GM12878 (cell line): ENCODE measurements at regions not wholly inside any gene's neighbourhood (a gene's known extent, or its start where the extent isn't known, plus 50 kb on each side); places are given as distances from the start of the nearest gene placed in this dataset.

Experiments
- ATF3 ChIP-seq: IDR thresholded peaks from 2 replicates; pipeline ENCODE4 v1.6.1; 2011; ENCODE audit warnings: low read depth, mild to moderate bottlenecking, low read length, moderate library complexity, borderline replicate concordance; ENCODE audit errors: extremely low read depth
- CTCF ChIP-seq, 3 experiments: IDR thresholded peaks in 2 of 3; conservative IDR thresholded peaks in 1 of 3; 2 replicates each; pipeline ENCODE4 v1.5.1; 2011; ENCODE audit warnings: low read depth in 3 of 3, low read length in 3 of 3, mild to moderate bottlenecking in 3 of 3, control low read depth in 2 of 3, moderate library complexity in 2 of 3, inconsistent platforms in 1 of 3, mixed read lengths in 1 of 3; ENCODE audit not compliant: control insufficient read depth in 2 of 3, insufficient read depth in 1 of 3; ENCODE audit errors: extremely low read depth in 1 of 3
- EGR1 ChIP-seq, 2 experiments: IDR thresholded peaks; 1 replicate in 1 of 2; 2 replicates in 1 of 2; pipeline ENCODE4 v1.6.1; 2011 to 2012; ENCODE audit warnings: low read depth in 2 of 2, low read length in 2 of 2, borderline replicate concordance in 1 of 2, mild to moderate bottlenecking in 1 of 2, moderate library complexity in 1 of 2
- IRF4 ChIP-seq: IDR thresholded peaks from 2 replicates; pipeline ENCODE4 v1.6.1; 2011; ENCODE audit warnings: low read depth, low read length
- JUND ChIP-seq: IDR thresholded peaks from 2 replicates; pipeline ENCODE4 v1.6.1; 2012; ENCODE audit warnings: low read depth, mild to moderate bottlenecking, low read length, improper control_type of control experiment, moderate library complexity
- POLR2A ChIP-seq: IDR thresholded peaks from 2 replicates; pipeline ENCODE4 v1.6.1; 2011; ENCODE audit warnings: low read depth, mild to moderate bottlenecking, low read length

- TF ChIP-seq ATF3, result no peak
- TF ChIP-seq IRF4, result no peak
- no peak for TF ChIP-seq JUND
- TF ChIP-seq POLR2A, result no peak
- no peak for TF ChIP-seq CTCF (IDR thresholded peaks at IDR 0.05 in 2 of 3, conservative IDR thresholded peaks at IDR 0.05 in 1 of 3; ENCODE audit: control insufficient read depth in 2 of 3, extremely low read depth in 1 of 3, insufficient read depth in 1 of 3, low read depth in 3 of 3, low read length in 3 of 3)
- no peak for TF ChIP-seq EGR1 (IDR thresholded peaks at IDR 0.05; ENCODE audit: borderline replicate concordance in 1 of 2, low read depth in 2 of 2, low read length in 2 of 2)
These were observed 679.2 kb downstream of the NYAP2 start for GRCh38 chr2:226078666-226079065.
